GM03348 (cell line): ENCODE measurements at regions not wholly inside any gene's neighbourhood (a gene's known extent, or its start where the extent isn't known, plus 50 kb on each side); places are given as distances from the start of the nearest gene placed in this dataset.
"Not testable (repeated sequence)": the region's sequence is repeated elsewhere in the genome, so short reads cannot be mapped to it uniquely, and the experiment has no call there.

ENCODE experiments used
- DNase-seq: peaks from one replicate; pipeline ENCODE4 v3.0.0; 2012; ENCODE audit warnings: low spot score

GRCh38 chr10:108346066-108346465 lies 1181.6 kb upstream of the SORCS1 start:
- no peak for DNase-seq

DNA sequence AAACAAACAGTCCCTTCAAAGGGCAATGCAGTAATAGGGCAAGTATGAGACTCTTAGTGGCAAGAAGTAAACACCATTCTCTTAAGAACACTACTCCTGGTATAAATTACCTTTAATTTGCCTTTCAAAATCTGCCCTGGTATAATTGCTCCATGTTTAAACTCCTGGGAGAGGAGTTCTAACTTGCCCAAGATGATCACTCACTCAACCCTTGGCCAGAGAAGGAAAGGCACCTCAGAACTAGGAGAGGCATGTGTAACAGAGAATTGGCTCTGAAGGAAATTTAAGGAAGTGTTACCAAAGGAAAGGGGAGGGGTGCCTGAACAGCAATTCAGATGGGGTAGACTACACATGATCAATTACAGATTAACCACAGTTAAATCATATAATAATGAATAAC lies 1173.6 kb upstream of the SORCS1 start:
- no peak for DNase-seq

DNA sequence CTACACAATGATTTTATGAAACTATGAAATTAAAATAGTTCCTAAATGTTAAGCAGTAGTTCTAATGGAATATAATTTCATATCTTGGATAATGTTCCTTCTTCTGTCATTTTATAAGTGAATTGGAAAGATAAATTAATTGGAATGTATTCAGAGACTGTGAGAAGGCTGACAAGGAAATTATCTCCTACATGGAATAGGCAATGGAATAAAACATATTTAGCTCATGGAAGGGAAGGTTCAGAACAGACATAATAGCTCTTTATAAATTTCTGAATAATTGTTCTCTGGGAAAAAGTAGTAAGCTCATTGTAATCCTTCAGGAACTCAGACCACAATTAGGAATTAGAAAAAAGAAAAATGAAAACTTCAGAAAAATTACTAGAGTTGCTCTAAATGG lies 1172.3 kb upstream of the SORCS1 start:
- DNase-seq = no peak

DNA sequence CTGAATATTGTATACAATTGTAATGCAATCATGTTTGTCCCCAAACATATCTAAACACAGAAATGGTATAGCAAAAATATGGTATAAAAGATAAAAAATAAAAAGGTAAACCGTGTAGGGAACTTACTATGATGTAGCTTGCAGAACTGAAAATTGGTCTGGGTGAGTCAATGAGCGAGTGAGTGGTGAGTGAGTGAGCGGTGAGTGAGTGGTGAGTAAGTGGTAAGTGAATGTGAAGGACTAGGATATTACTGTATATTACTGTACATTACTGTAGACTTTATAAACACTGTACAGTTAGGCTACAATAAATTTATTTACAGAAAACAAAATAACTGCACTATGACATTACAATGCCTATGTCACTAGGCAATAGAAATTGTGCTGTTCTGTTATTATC lies 1163.2 kb upstream of the SORCS1 start:
- no peak for DNase-seq

GRCh38 chr10:108323274-108323798 lies 1158.8 kb upstream of the SORCS1 start:
- DNase-seq = no peak

- DNase-seq = no peak
These were observed 1155.1 kb upstream of the SORCS1 start for GRCh38 chr10:108319434-108320222.

DNA sequence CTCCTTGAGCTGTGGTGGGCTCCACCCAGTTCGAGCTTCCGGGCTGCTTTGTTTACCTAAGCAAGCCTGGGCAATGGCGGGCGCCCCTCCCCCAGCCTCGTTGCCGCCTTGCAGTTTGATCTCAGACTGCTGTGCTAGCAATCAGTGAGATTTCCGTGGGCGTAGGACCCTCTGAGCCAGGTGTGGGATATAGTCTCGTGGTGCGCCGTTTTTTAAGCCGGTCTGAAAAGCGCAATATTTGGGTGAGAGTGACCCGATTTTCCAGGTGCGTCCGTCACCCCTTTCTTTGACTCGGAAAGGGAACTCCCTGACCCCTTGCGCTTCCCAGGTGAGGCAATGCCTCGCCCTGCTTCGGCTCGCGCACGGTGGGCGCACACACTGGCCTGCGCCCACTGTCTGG lies 1151.1 kb upstream of the SORCS1 start:
- DNase-seq = not testable (repeated sequence)

GRCh38 chr10:108307925-108308312 lies 1143.4 kb upstream of the SORCS1 start:
- DNase-seq = no peak

DNA sequence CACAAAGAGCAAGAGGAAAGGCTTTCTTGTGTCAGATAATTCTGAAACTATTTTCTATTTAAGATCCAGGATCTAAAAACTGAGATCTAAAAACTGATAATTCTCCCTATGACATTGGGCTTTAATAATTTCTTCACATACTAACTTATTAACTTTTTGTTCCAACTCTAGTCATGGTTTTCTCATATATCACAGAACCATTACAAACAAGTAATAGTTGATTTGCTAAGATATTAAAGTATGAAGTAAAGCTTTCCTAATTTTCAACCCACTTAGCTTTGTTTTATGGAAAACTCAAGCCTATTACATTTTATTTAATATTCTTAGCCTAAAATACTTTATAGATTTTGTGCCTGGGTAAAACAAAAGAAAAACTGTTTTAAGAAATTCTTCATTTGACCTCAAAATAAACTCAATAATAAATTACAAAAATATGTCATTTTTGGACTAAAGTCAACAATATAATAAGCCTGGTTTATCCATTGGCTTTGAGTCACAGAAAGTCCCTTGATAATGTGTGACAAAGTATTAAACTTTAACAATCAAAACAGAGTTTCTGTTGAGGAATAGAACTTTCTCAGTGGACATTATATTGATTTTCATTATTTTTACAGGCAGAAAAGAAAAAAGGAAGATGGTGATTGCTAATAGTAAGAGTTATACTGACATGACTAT lies 1142.9 kb upstream of the SORCS1 start:
- DNase-seq = no peak

GRCh38 chr10:108303149-108303548 lies 1138.6 kb upstream of the SORCS1 start:
- peak; percentile 20 for DNase-seq

- no peak for DNase-seq
These were observed 1136.5 kb upstream of the SORCS1 start for GRCh38 chr10:108301002-108301401.

DNA sequence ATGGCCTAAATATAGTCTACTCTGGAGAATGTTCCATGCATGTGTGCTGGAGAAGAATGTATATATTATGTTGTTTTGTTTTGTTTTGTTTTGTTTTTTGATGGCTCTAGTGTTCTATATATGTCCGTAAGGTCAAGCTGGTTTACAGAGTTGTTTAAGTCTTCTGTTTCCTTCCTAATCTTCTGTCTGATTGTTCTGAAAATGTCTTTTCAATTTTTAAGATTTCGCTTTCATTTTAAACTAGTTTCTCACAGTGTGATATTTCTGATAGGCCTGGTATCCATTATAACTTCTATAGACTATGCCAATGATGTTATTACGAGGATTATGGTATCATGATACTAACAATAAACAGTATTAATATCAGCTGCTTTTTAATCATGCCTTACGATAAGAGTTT lies 1126.3 kb upstream of the SORCS1 start:
- no peak for DNase-seq

DNA sequence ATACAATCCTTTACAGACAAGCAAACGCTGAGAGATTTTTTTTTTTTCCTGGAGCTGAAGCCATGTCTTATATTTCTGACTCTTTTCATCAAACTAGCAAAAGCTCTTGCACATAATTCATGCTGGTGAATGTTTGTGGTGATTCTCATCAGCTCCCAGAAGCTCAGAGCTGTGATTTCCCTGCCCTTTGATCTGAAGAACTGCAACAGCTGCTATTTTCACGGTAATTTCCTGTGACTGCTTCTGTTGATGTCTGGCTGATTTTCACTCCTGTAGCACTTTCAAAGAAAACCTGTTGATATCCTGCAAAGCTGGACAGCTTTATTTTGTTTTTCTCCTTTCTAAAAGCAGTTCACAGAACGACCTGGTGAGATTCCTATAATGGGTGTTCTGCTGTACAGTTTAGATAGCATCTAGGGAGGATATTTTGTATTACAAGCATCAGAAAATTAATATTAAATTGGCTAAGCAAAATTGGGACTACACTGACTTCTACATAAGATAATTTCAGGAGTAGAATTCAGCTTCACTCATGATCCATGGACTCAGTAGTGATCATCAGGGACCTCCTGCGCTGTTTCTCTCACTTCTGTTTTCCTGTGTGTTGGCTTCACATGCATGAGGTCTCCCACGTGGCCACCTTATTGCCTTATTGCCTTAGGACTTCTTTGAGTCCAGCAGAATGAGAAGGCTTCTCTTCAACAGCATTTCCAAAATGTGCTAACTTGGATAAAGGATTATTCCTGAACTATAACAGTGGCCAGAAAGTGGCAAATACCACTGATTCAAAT lies 1111.6 kb upstream of the SORCS1 start:
- DNase-seq = no peak

GRCh38 chr10:108260383-108260906 lies 1095.9 kb upstream of the SORCS1 start:
- DNase-seq = no peak

- no peak for DNase-seq
These were observed 1089.6 kb upstream of the SORCS1 start for GRCh38 chr10:108254089-108254488.

DNA sequence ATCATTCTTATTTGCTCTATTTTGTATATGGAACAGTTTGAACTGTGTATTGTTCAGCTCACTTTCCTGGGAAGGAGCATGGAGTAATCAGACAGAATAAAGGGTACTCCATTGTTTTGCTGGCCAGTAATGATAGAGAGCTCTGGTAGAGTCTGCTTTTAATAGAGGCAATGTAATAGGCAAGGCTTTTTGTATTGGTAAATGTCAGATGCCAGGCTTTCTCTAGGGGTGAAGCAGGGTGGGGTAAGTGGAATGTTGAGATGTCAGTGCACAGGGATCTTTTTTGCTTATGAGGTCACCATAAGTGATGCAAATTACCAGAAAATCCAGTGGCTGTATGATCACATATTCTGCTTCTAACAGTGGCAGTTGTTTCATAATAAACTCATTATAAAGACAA lies 1088.3 kb upstream of the SORCS1 start:
- no peak for DNase-seq

- DNase-seq = no peak
These were observed 1086.6 kb upstream of the SORCS1 start for GRCh38 chr10:108250936-108251620.

DNA sequence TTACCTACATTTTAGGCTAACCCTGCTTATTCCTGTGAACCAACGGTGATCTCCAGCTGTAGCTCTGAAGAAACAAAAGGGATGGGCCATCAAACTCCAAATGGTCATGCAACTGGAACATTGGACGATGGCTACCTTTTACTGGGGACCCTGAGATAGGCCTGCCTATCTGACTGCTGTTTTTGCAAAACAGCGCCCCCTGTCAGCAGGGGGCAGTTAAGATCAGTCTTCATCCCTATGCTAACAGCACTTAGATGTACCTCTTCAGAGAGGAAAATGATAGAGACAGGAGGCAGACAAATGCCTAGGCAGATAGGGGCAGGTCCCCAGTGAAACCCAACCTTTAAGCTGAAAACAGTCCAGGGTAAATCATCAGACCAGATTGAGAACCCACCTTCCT lies 1085.4 kb upstream of the SORCS1 start:
- DNase-seq = no peak

- DNase-seq = no peak
These were observed 1080.1 kb upstream of the SORCS1 start for GRCh38 chr10:108244443-108245228.

- no peak for DNase-seq
These were observed 1076.7 kb upstream of the SORCS1 start for GRCh38 chr10:108241166-108241565.

DNA sequence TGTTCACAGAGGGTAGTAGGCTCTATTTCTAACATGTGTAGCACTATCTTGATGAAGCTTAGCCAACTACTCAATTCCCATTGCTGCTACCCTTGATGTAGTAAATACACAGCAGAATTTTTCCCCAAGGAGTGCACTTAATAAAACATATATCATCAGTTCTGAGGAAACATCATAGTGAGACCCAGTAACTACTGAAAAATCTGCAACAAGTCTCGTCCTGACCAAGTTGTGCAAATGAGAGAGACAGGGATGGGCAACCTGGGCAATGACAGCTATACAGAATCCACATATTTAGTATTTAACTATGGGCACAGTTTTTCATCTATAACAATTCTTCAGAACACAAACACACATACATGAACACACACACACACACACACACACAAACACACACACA lies 1073.8 kb upstream of the SORCS1 start:
- DNase-seq = no peak
